ENCODE measurements at regions not wholly inside any gene's neighbourhood (a gene's known extent, or its start where the extent isn't known, plus 50 kb on each side); places are given as distances from the start of the nearest gene placed in this dataset.

DNA sequence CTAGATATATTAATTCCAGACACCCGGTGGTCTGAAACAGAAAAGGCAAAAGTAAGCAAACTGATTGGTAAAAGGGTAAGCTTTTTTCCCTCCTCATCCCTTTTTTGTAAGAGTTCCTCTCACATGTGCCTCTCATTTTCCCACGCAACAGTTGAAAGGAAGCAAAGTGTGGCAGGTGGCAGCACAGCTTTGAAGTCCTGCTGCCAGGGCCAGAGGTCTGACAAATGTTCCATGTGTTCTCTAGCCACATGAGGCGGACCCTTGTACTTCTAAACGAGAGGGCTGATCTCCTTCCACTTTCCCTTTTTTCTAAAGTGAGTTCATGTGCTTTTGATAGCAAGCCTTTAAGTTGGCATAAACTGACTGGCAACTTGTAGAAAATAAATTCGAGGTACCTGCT lies 217.5 kb downstream of the POLR1F start:
- H3K79me2 ChIP-seq (ENCODE audit: insufficient read depth, low read length) = no peaks in the 10 kb centered on the region
- H3K9me2 ChIP-seq (replicated peaks; ENCODE audit: insufficient read depth, low read length) = no peaks in the 10 kb centered on the region
- H3K9me3 ChIP-seq (ENCODE audit: insufficient read depth, low read length) = no peaks in the 10 kb centered on the region
- no peaks in the 10 kb centered on the region for H3K27me3 ChIP-seq (ENCODE audit: low read length)
- H3K27ac ChIP-seq (ENCODE audit: low read depth, low read length) = no peak overlapping the region
- H3F3A ChIP-seq (ENCODE audit: insufficient read depth) = no peaks in the 10 kb centered on the region
- no peaks in the 10 kb centered on the region for H4K20me1 ChIP-seq (ENCODE audit: low read depth, low read length)
- no peak overlapping the region for H3K9ac ChIP-seq (ENCODE audit: low read length)
- no peak overlapping the region for H3K4me3 ChIP-seq (ENCODE audit: insufficient read depth, low read length, poor library complexity, severe bottlenecking)
- H2AFZ ChIP-seq (ENCODE audit: low read depth, low read length, severe bottlenecking) = no peak overlapping the region
- no peaks in the 10 kb centered on the region for H3K36me3 ChIP-seq (ENCODE audit: low read length)
- TF ChIP-seq EZH2phosphoT487 (conservative IDR thresholded peaks at IDR 0.05; ENCODE audit: low read length) = no peak
- TF ChIP-seq, protein P1, sequence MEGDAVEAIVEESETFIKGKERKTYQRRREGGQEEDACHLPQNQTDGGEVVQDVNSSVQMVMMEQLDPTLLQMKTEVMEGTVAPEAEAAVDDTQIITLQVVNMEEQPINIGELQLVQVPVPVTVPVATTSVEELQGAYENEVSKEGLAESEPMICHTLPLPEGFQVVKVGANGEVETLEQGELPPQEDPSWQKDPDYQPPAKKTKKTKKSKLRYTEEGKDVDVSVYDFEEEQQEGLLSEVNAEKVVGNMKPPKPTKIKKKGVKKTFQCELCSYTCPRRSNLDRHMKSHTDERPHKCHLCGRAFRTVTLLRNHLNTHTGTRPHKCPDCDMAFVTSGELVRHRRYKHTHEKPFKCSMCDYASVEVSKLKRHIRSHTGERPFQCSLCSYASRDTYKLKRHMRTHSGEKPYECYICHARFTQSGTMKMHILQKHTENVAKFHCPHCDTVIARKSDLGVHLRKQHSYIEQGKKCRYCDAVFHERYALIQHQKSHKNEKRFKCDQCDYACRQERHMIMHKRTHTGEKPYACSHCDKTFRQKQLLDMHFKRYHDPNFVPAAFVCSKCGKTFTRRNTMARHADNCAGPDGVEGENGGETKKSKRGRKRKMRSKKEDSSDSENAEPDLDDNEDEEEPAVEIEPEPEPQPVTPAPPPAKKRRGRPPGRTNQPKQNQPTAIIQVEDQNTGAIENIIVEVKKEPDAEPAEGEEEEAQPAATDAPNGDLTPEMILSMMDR (IDR thresholded peaks at IDR 0.05; ENCODE audit: insufficient read depth, low read length, poor library complexity, severe bottlenecking) = no peak
- no peak overlapping the region for H3K4me2 ChIP-seq (ENCODE audit: low read depth, low read length, poor library complexity, severe bottlenecking)

DNA sequence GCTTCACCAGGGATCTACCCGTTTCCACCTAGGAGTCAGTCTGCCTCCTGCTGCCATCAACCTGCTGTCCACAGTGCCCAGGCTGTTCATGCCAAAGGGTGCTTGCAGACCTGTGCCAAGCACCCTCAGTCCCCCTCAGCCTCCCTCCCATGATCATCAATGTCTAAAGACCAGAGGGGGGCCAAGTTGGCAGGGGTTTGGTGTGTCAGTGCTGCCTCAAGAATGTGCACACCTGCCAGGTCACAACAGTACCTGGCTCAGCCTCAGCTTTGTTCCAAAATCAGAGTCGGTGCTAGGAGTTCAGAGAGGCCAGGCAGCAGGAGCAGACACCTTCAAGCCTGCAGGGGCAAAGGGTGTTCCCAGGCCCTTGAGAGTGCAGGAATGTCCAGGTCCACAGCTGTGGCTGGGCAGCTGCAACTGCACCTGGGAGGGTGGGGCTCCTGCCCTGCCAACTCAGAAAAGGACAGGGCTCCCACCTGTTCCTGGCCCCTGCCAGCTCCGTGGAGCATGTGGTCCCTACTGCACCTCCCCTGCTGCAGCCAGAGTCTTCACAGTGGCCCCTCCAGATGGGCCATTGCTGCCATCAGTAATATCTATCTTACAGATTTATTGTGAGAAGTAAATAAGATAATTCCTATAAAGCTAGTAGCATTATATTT lies 219.5 kb downstream of the POLR1F start:
- H3K9me2 ChIP-seq (replicated peaks; ENCODE audit: insufficient read depth, low read length) = no peaks in the 10 kb centered on the region
- TF ChIP-seq EZH2phosphoT487 (conservative IDR thresholded peaks at IDR 0.05; ENCODE audit: low read length) = no peak
- TF ChIP-seq, protein P1 (IDR thresholded peaks at IDR 0.05; ENCODE audit: insufficient read depth, low read length, poor library complexity, severe bottlenecking) = no peak
- no peaks in the 10 kb centered on the region for H4K20me1 ChIP-seq (ENCODE audit: low read depth, low read length)
- no peak overlapping the region for H3K9ac ChIP-seq (ENCODE audit: low read length)
- H3K9me3 ChIP-seq (ENCODE audit: insufficient read depth, low read length) = no peaks in the 10 kb centered on the region
- no peak overlapping the region for H3K4me3 ChIP-seq (ENCODE audit: insufficient read depth, low read length, poor library complexity, severe bottlenecking)
- H3F3A ChIP-seq (ENCODE audit: insufficient read depth) = no peaks in the 10 kb centered on the region
- no peaks in the 10 kb centered on the region for H3K27me3 ChIP-seq (ENCODE audit: low read length)
- no peaks in the 10 kb centered on the region for H3K36me3 ChIP-seq (ENCODE audit: low read length)
- no peaks in the 10 kb centered on the region for H3K79me2 ChIP-seq (ENCODE audit: insufficient read depth, low read length)
- no peak overlapping the region for H2AFZ ChIP-seq (ENCODE audit: low read depth, low read length, severe bottlenecking)
- no peak overlapping the region for H3K27ac ChIP-seq (ENCODE audit: low read depth, low read length)
- H3K4me2 ChIP-seq (ENCODE audit: low read depth, low read length, poor library complexity, severe bottlenecking) = no peak overlapping the region

DNA sequence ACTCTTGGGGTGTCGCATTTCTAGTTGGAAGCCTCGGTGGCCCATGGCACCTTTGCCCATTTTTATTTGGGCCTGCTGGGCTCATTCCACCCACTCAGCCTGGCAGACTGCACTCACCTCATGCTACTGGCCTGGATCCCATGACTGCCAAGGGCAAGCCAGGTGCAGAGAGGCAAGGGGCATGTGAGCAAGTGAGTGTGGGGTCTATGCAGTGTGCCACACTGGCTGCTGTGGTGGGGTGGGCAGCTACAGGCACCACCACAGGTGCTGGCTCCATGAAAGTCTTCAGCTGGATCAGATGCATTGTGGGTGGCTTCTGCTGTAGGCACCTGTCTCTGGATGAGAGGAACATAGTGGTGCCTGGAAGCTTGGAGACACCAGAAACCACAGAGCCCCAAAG lies 220.8 kb downstream of the POLR1F start:
- Histone ChIP-seq H3K27ac (ENCODE audit: low read depth, low read length) (no peak overlapping the region), H3K4me2 (ENCODE audit: low read depth, low read length, poor library complexity, severe bottlenecking) (no peak overlapping the region)

DNA sequence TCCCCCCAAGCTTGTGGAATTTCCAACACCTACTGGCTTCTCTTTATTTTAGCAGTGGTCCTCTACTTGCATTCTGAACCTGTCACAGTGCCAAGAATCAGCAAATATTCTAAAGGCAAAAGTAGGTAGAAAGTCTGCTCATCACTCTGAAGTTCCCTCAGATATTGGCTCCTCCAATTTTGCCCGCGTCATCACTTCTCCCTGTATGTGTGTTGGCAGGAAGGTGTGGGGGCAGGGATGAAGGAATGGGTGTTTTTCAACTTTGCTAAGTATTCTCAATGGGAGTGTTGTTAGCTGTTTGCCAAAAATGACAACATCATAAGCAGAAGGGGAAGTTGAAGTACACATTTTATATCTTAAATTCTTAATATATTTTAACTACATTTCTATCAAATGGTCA lies 226.2 kb downstream of the POLR1F start:
- no peak overlapping the region for H3K4me3 ChIP-seq (ENCODE audit: insufficient read depth, low read length, poor library complexity, severe bottlenecking)
- no peaks in the 10 kb centered on the region for H3K36me3 ChIP-seq (ENCODE audit: low read length)
- no peaks in the 10 kb centered on the region for H4K20me1 ChIP-seq (ENCODE audit: low read depth, low read length)
- H3K9me3 ChIP-seq (ENCODE audit: insufficient read depth, low read length) = no peaks in the 10 kb centered on the region
- H3K27me3 ChIP-seq (ENCODE audit: low read length) = no peaks in the 10 kb centered on the region
- H3K79me2 ChIP-seq (ENCODE audit: insufficient read depth, low read length) = no peaks in the 10 kb centered on the region
- TF ChIP-seq EZH2phosphoT487 (conservative IDR thresholded peaks at IDR 0.05; ENCODE audit: low read length) = no peak
- TF ChIP-seq, protein P1 (IDR thresholded peaks at IDR 0.05; ENCODE audit: insufficient read depth, low read length, poor library complexity, severe bottlenecking) = no peak
- H3F3A ChIP-seq (ENCODE audit: insufficient read depth) = no peaks in the 10 kb centered on the region
- no peak overlapping the region for H3K9ac ChIP-seq (ENCODE audit: low read length)
- no peak overlapping the region for H3K27ac ChIP-seq (ENCODE audit: low read depth, low read length)
- H2AFZ ChIP-seq (ENCODE audit: low read depth, low read length, severe bottlenecking) = no peak overlapping the region
- no peaks in the 10 kb centered on the region for H3K9me2 ChIP-seq (replicated peaks; ENCODE audit: insufficient read depth, low read length)
- H3K4me2 ChIP-seq (ENCODE audit: low read depth, low read length, poor library complexity, severe bottlenecking) = no peak overlapping the region

More for the DNA sequence above, 220.8 kb downstream of the POLR1F start:
- no peak overlapping the region for H3K4me3 ChIP-seq (ENCODE audit: insufficient read depth, low read length, poor library complexity, severe bottlenecking)
- H3K9ac ChIP-seq (ENCODE audit: low read length) = no peak overlapping the region
- H3K27me3 ChIP-seq (ENCODE audit: low read length) = no peaks in the 10 kb centered on the region
- no peaks in the 10 kb centered on the region for H3K9me2 ChIP-seq (replicated peaks; ENCODE audit: insufficient read depth, low read length)
- no peaks in the 10 kb centered on the region for H3F3A ChIP-seq (ENCODE audit: insufficient read depth)
- H4K20me1 ChIP-seq (ENCODE audit: low read depth, low read length) = no peaks in the 10 kb centered on the region
- no peaks in the 10 kb centered on the region for H3K36me3 ChIP-seq (ENCODE audit: low read length)
- TF ChIP-seq EZH2phosphoT487 (conservative IDR thresholded peaks at IDR 0.05; ENCODE audit: low read length) = no peak
- H3K79me2 ChIP-seq (ENCODE audit: insufficient read depth, low read length) = no peaks in the 10 kb centered on the region
- H2AFZ ChIP-seq (ENCODE audit: low read depth, low read length, severe bottlenecking) = no peak overlapping the region
- H3K9me3 ChIP-seq (ENCODE audit: insufficient read depth, low read length) = no peaks in the 10 kb centered on the region
